H7 (cell line): ENCODE measurements at regions not wholly inside any gene's neighbourhood (a gene's known extent, or its start where the extent isn't known, plus 50 kb on each side); places are given as distances from the start of the nearest gene placed in this dataset.

Experiments used
- DNase-seq: peaks from one replicate; pipeline ENCODE4 v3.0.0; 2012
- H3K27me3 ChIP-seq: 2 replicates; pipeline ENCODE4 v1.6.0; 2011; ENCODE audit warnings: mild to moderate bottlenecking, low read length; ENCODE audit not compliant: control insufficient read depth, insufficient read depth
- H3K36me3 ChIP-seq: replicated peaks from 2 replicates; pipeline ENCODE4 v1.5.1; 2011; ENCODE audit warnings: low read length; ENCODE audit not compliant: control insufficient read depth, insufficient read depth
- H3K4me3 ChIP-seq: 2 replicates; pipeline ENCODE4 v1.5.1; 2011; ENCODE audit warnings: low read depth, mild to moderate bottlenecking, control low read depth, low read length, moderate library complexity; ENCODE audit not compliant: insufficient read depth

- DNase-seq, result no peak
- no peak overlapping the region for H3K4me3 ChIP-seq
- H3K36me3 ChIP-seq, result no peaks in the 10 kb centered on the region
- H3K27me3 ChIP-seq, result peaks cover 2% of the 10 kb centered on the region
Measured at GRCh38 chr19:29365836-29366417, 153.0 kb upstream of the UQCRFS1 start.

GRCh38 chr19:29366757-29367156 is 153.8 kb upstream of the UQCRFS1 start:
- DNase-seq, result no peak
- Histone ChIP-seq H3K4me3 (no peak overlapping the region), H3K36me3 (no peaks in the 10 kb centered on the region), H3K27me3 (peaks cover 2% of the 10 kb centered on the region)

DNA sequence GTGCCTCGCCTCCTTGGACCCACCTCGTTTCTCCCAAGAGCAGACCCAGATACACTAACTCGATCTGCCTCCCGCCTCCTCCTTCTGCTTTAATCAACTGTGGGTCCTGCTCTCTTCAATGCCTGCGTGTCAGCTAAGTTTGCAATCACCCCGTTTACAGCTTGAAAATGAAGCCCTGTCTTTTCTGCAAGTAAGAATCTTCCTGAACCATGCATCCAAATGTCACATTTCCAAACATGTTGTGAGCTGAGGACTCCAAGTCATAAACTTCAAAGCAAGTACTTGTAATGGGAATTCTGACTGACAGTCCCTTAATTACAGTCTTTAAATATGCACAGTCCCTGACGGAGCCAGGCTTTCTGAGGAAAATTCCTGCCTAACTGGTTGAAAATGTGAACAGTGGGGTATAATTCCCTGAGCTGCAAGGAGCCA is 154.9 kb upstream of the UQCRFS1 start:
- DNase-seq, result peak; percentile 22
- H3K4me3 ChIP-seq, result no peak overlapping the region

DNA sequence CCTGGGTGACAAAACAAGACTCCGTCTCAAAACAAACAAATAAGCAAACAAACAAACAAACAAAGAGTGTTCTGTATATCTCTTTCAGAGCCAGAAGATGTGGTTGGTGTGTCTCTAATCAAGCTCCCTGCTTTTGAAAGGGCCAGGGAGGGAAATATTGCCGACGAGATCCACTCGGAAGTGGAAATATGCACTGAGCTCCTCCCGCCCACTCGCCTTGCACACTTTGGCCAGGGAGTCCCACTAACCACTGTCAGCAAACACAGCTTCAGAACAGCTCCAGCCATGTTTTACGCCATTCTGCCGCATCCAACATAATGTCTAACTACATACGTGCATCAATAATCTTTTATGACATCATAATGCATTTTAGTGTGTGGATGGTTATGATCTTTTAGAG is 155.5 kb upstream of the VSTM2B start:
- DNase-seq, result peak; percentile 1
- H3K4me3 ChIP-seq, result no peak overlapping the region
- no peaks in the 10 kb centered on the region for H3K27me3 ChIP-seq
- no peaks in the 10 kb centered on the region for H3K36me3 ChIP-seq

More for the DNA sequence above, 154.9 kb upstream of the UQCRFS1 start:
- Histone ChIP-seq H3K27me3 (peaks cover 2% of the 10 kb centered on the region), H3K36me3 (no peaks in the 10 kb centered on the region)

DNA sequence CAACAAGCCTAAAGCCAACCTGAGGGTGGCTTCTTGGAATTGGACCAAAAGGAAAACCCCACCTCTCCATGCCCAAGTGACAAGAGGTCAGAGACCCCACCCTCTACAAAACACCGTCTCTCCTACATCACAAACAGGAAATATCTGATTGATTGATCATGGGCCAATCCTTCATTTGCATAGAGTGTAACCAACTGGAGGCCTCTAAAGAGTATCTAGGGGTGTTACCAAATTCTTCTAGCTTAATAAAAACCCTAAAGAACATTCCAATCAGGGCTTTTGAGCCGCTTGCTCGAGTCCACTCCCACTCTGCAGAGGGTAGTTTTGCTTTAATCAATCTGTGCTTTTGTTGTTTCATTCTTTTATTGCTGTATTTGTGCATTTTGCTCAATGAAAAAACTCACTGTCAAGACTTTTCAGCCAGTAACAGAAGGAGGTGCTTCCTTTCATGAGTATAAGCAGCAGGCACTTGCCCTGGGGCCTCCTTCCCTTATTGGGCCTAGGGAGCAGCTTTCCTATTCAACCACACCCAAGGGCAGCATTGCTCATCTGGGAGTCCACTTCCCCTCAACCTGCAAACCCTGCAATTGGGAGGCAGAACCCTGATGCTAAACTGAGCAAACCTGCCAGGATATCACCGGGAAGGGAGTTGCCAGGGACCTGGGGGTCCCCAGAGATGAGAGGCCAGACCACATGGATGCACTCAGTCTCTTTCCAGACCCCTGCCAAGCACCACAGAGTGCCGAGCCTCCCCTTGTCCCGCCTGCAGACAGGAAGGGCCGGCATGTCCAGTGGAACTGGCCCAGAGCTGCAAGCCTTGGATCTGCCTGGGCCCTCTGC is 154.3 kb upstream of the VSTM2B start:
- Histone ChIP-seq H3K27me3 (no peaks in the 10 kb centered on the region), H3K36me3 (no peaks in the 10 kb centered on the region), H3K4me3 (no peak overlapping the region)
- peak; percentile 5 for DNase-seq

DNA sequence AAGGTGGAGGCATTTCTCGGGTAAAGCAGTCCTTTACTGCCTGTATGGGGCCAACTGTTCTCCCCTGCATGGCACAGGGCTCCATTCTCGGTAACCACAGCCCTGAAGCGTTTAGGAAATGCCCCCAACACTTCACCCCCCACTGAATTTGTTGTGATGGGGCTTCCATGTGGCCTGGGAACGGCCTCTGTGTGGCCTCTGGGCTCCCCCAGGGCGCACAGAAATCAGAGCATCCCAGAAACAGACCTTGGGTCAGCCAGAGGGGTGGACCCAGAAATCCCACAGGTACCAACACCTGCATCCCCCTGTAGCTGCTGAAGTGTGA is 153.7 kb upstream of the VSTM2B start:
- Histone ChIP-seq H3K36me3 (no peaks in the 10 kb centered on the region), H3K4me3 (no peak overlapping the region), H3K27me3 (no peaks in the 10 kb centered on the region)
- DNase-seq, result peak; percentile 2

- Histone ChIP-seq H3K36me3 (no peaks in the 10 kb centered on the region), H3K4me3 (no peak overlapping the region), H3K27me3 (no peaks in the 10 kb centered on the region)
- peak; percentile 1 for DNase-seq
Measured at GRCh38 chr19:29372461-29372860, 153.3 kb upstream of the VSTM2B start.

- peak; percentile 2 for DNase-seq
- no peak overlapping the region for H3K4me3 ChIP-seq
- no peaks in the 10 kb centered on the region for H3K36me3 ChIP-seq
- no peaks in the 10 kb centered on the region for H3K27me3 ChIP-seq
Measured at GRCh38 chr19:29372921-29373797, 152.6 kb upstream of the VSTM2B start.

- peak; percentile 8 for DNase-seq
- Histone ChIP-seq H3K36me3 (no peaks in the 10 kb centered on the region), H3K4me3 (no peak overlapping the region), H3K27me3 (no peaks in the 10 kb centered on the region; the same call in 1 of the 2 replicates)
Measured at GRCh38 chr19:29375429-29376119, 150.2 kb upstream of the VSTM2B start.

GRCh38 chr19:29376855-29377354 is 148.9 kb upstream of the VSTM2B start:
- peak; percentile 11 for DNase-seq
- no peaks in the 10 kb centered on the region for H3K36me3 ChIP-seq
- H3K4me3 ChIP-seq, result no peak overlapping the region
- H3K27me3 ChIP-seq, result no peaks in the 10 kb centered on the region; the same call in 1 of the 2 replicates

- no peak overlapping the region for H3K4me3 ChIP-seq
- peak; percentile 10 for DNase-seq
- no peaks in the 10 kb centered on the region; the same call in 1 of the 2 replicates for H3K27me3 ChIP-seq
- H3K36me3 ChIP-seq, result no peaks in the 10 kb centered on the region
Measured at GRCh38 chr19:29378126-29378525, 147.7 kb upstream of the VSTM2B start.

- Histone ChIP-seq H3K27me3 (no peaks in the 10 kb centered on the region; the same call in 1 of the 2 replicates), H3K4me3 (no peak overlapping the region), H3K36me3 (no peaks in the 10 kb centered on the region)
- DNase-seq, result peak; percentile 9
Measured at GRCh38 chr19:29378543-29379080, 147.2 kb upstream of the VSTM2B start.

GRCh38 chr19:29379257-29380021 is 146.4 kb upstream of the VSTM2B start:
- peak; percentile 8 for DNase-seq
- no peak overlapping the region for H3K4me3 ChIP-seq
- H3K36me3 ChIP-seq, result no peaks in the 10 kb centered on the region
- no peaks in the 10 kb centered on the region; the same call in 1 of the 2 replicates for H3K27me3 ChIP-seq
